ENCODE measurements at regions not wholly inside any gene's neighbourhood (a gene's known extent, or its start where the extent isn't known, plus 50 kb on each side); places are given as distances from the start of the nearest gene placed in this dataset.

DNA sequence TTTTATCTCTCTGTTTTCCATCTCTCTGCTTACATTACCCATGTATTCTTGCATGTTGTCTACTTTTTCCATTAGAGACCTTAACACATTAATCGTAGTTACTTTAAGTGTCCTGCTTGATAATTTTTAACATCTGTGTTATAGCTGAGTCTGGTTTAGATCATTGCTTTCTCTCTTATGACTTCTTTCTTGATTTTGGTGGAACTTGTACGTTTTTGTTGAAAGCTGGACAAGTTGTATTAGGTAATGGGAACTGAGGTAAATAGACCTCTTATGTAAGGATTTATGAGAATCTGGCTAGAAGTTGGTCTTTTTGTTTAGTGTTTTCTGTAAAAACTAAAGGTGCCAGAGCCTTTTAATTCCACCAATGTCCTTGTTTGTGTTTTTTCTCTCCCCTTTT lies 100.8 kb upstream of the LYZL2 start:
- FAIRE-seq (no peak), DNase-seq (ENCODE audit: low read depth) (no peak)
- H3K4me1 Mint-ChIP-seq (ENCODE audit: low read depth, unreplicated experiment) = peaks cover 7% of the 10 kb centered on the region
- Histone ChIP-seq H2AFZ (ENCODE audit: low read depth, low read length) (no peak overlapping the region), H3K9ac (ENCODE audit: low read length) (no peak overlapping the region), H3K27me3 (ENCODE audit: insufficient read depth, low read length) (no peaks in the 10 kb centered on the region), H3K36me3 (ENCODE audit: insufficient read depth, low read length) (no peaks in the 10 kb centered on the region), H3K4me3 (ENCODE audit: insufficient read depth, low read depth, low read length) (no peak overlapping the region), H3K79me2 (ENCODE audit: insufficient read depth, low read length) (no peaks in the 10 kb centered on the region), H3K4me2 (ENCODE audit: low read length) (no peak overlapping the region), H4K20me1 (ENCODE audit: insufficient read depth, low read length) (no peaks in the 10 kb centered on the region), H3K4me1 (ENCODE audit: insufficient read depth, low read length) (peaks cover 8% of the 10 kb centered on the region), H3K9me3 (ENCODE audit: insufficient read depth, low read depth, low read length) (peaks cover 10% of the 10 kb centered on the region), H3K27ac (ENCODE audit: low read depth, low read length) (no peak overlapping the region)
- H3K36me3 Mint-ChIP-seq (ENCODE audit: low read depth, unreplicated experiment) = no peaks in the 10 kb centered on the region
- TF ChIP-seq EZH2 (IDR thresholded peaks at IDR 0.05; ENCODE audit: insufficient read depth, low read length) = no peak
- TF ChIP-seq, protein P1, sequence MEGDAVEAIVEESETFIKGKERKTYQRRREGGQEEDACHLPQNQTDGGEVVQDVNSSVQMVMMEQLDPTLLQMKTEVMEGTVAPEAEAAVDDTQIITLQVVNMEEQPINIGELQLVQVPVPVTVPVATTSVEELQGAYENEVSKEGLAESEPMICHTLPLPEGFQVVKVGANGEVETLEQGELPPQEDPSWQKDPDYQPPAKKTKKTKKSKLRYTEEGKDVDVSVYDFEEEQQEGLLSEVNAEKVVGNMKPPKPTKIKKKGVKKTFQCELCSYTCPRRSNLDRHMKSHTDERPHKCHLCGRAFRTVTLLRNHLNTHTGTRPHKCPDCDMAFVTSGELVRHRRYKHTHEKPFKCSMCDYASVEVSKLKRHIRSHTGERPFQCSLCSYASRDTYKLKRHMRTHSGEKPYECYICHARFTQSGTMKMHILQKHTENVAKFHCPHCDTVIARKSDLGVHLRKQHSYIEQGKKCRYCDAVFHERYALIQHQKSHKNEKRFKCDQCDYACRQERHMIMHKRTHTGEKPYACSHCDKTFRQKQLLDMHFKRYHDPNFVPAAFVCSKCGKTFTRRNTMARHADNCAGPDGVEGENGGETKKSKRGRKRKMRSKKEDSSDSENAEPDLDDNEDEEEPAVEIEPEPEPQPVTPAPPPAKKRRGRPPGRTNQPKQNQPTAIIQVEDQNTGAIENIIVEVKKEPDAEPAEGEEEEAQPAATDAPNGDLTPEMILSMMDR (IDR thresholded peaks at IDR 0.05; ENCODE audit: insufficient read depth, low read depth, low read length) = no peak
- H3K27me3 Mint-ChIP-seq (ENCODE audit: low read depth, unreplicated experiment) = peaks cover 6% of the 10 kb centered on the region
- H3K27ac Mint-ChIP-seq (ENCODE audit: unreplicated experiment) = no peak overlapping the region
- no peaks in the 10 kb centered on the region for H3K9me3 Mint-ChIP-seq (ENCODE audit: unreplicated experiment)
- H3K4me3 Mint-ChIP-seq (ENCODE audit: unreplicated experiment) = no peak overlapping the region

DNA sequence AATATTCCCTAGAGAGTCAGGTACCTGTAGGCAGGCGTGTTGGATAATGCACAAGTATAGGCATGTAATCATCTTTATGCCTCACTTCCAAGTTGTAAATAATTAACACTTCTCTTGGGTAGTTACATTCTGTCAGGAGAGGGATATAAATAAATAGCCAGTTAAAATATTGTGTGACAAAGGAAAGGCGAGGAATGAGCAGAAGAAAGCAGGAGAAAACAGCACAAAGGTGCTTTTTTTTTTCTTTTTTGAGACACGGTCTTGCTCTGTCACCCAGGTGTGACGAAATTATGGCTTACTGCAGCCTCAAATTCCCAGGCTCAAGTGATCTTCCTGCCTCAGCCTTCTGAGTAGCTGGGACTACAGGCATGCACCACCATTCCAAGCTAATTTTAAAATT lies 99.2 kb upstream of the LYZL2 start:
- H4K20me1 ChIP-seq (ENCODE audit: insufficient read depth, low read length) = no peaks in the 10 kb centered on the region
- H3K27me3 Mint-ChIP-seq (ENCODE audit: low read depth, unreplicated experiment) = peaks cover 6% of the 10 kb centered on the region
- H3K36me3 Mint-ChIP-seq (ENCODE audit: low read depth, unreplicated experiment) = no peaks in the 10 kb centered on the region
- FAIRE-seq = no peak
- TF ChIP-seq, protein P1 (IDR thresholded peaks at IDR 0.05; ENCODE audit: insufficient read depth, low read depth, low read length) = no peak
- TF ChIP-seq EZH2 (IDR thresholded peaks at IDR 0.05; ENCODE audit: insufficient read depth, low read length) = no peak
- no peak overlapping the region for H3K27ac Mint-ChIP-seq (ENCODE audit: unreplicated experiment)
- H3K27me3 ChIP-seq (ENCODE audit: insufficient read depth, low read length) = no peaks in the 10 kb centered on the region
- H3K79me2 ChIP-seq (ENCODE audit: insufficient read depth, low read length) = no peaks in the 10 kb centered on the region
- H3K36me3 ChIP-seq (ENCODE audit: insufficient read depth, low read length) = no peaks in the 10 kb centered on the region
- H3K9me3 Mint-ChIP-seq (ENCODE audit: unreplicated experiment) = no peaks in the 10 kb centered on the region
- H3K9me3 ChIP-seq (ENCODE audit: insufficient read depth, low read depth, low read length) = peaks cover 10% of the 10 kb centered on the region
- H3K27ac ChIP-seq (ENCODE audit: low read depth, low read length) = no peak overlapping the region
- no peak overlapping the region for H3K4me2 ChIP-seq (ENCODE audit: low read length)
- no peak overlapping the region for H2AFZ ChIP-seq (ENCODE audit: low read depth, low read length)
- H3K4me1 Mint-ChIP-seq (ENCODE audit: low read depth, unreplicated experiment) = peaks cover 7% of the 10 kb centered on the region
- H3K9ac ChIP-seq (ENCODE audit: low read length) = no peak overlapping the region
- peaks cover 3% of the 10 kb centered on the region for H3K4me1 ChIP-seq (ENCODE audit: insufficient read depth, low read length)
- no peak for DNase-seq (ENCODE audit: low read depth)
- no peak overlapping the region for H3K4me3 ChIP-seq (ENCODE audit: insufficient read depth, low read depth, low read length)
- H3K4me3 Mint-ChIP-seq (ENCODE audit: unreplicated experiment) = no peak overlapping the region

DNA sequence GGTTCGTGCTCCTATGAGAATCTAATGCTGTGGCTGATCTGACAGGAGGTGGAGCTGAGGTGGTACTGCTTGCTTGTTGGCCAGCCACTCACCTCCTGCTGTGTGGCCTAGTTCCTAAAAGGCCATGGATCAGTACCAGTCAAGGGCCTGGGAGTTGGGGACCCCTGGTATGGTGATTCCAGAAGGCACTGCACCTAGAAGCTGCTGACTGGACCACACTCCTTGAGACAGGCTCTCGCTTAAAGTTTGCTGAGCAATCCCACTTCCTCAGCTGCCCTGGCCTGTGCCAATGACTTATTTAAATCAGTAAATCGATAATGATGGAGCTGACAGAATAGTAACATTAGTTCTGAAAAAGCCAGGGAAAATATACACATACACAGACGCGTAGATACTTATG lies 98.6 kb upstream of the LYZL2 start:
- Mint-ChIP-seq H3K4me3 (ENCODE audit: unreplicated experiment) (no peak overlapping the region), H3K9me3 (ENCODE audit: unreplicated experiment) (no peaks in the 10 kb centered on the region), H3K27ac (ENCODE audit: unreplicated experiment) (no peak overlapping the region), H3K27me3 (ENCODE audit: low read depth, unreplicated experiment) (peaks cover 6% of the 10 kb centered on the region), H3K4me1 (ENCODE audit: low read depth, unreplicated experiment) (peaks cover 7% of the 10 kb centered on the region), H3K36me3 (ENCODE audit: low read depth, unreplicated experiment) (no peaks in the 10 kb centered on the region)
- Histone ChIP-seq H3K4me3 (ENCODE audit: insufficient read depth, low read depth, low read length) (no peak overlapping the region), H3K4me2 (ENCODE audit: low read length) (no peak overlapping the region), H3K9ac (ENCODE audit: low read length) (no peak overlapping the region), H4K20me1 (ENCODE audit: insufficient read depth, low read length) (no peaks in the 10 kb centered on the region), H2AFZ (ENCODE audit: low read depth, low read length) (no peak overlapping the region), H3K36me3 (ENCODE audit: insufficient read depth, low read length) (no peaks in the 10 kb centered on the region), H3K79me2 (ENCODE audit: insufficient read depth, low read length) (no peaks in the 10 kb centered on the region), H3K9me3 (ENCODE audit: insufficient read depth, low read depth, low read length) (peaks cover 10% of the 10 kb centered on the region), H3K27me3 (ENCODE audit: insufficient read depth, low read length) (no peaks in the 10 kb centered on the region), H3K4me1 (ENCODE audit: insufficient read depth, low read length) (peaks cover 3% of the 10 kb centered on the region), H3K27ac (ENCODE audit: low read depth, low read length) (no peak overlapping the region)
- FAIRE-seq (no peak), DNase-seq (ENCODE audit: low read depth) (no peak)
- TF ChIP-seq, protein P1 (IDR thresholded peaks at IDR 0.05; ENCODE audit: insufficient read depth, low read depth, low read length) = no peak
- TF ChIP-seq EZH2 (IDR thresholded peaks at IDR 0.05; ENCODE audit: insufficient read depth, low read length) = no peak

Data from astrocyte (in vitro differentiated cells and primary cell).